NCI-H2107 (cell line): ENCODE measurements at regions not wholly inside any gene's neighbourhood (a gene's known extent, or its start where the extent isn't known, plus 50 kb on each side); places are given as distances from the start of the nearest gene placed in this dataset.
"Not testable (repeated sequence)": the region's sequence is repeated elsewhere in the genome, so short reads cannot be mapped to it uniquely, and the experiment has no call there.

Experiments
- DNase-seq: peaks from one replicate; lab custom pipeline; 2025; lab: John Stamatoyannopoulos, UW

- DNase-seq = no peak
Observed at GRCh38 chr20:52098186-52098585, 93.4 kb downstream of the ZFP64 start.

GRCh38 chr20:52096117-52096516 lies 95.5 kb downstream of the ZFP64 start:
- DNase-seq = no peak

- no peak for DNase-seq
Observed at GRCh38 chr20:52094693-52095092, 96.9 kb downstream of the ZFP64 start.

- no peak for DNase-seq
Observed at GRCh38 chr20:52093575-52093974, 98.0 kb downstream of the ZFP64 start.

GRCh38 chr20:52090035-52090434 lies 101.5 kb downstream of the ZFP64 start:
- DNase-seq = no peak

GRCh38 chr20:52087471-52087870 lies 104.1 kb downstream of the ZFP64 start:
- no peak for DNase-seq

GRCh38 chr20:52086878-52087277 lies 104.7 kb downstream of the ZFP64 start:
- no peak for DNase-seq

GRCh38 chr20:52084727-52085126 lies 106.9 kb downstream of the ZFP64 start:
- no peak for DNase-seq

GRCh38 chr20:52083627-52084232 lies 107.8 kb downstream of the ZFP64 start:
- peak; percentile 13 for DNase-seq

GRCh38 chr20:52082612-52083011 lies 109.0 kb downstream of the ZFP64 start:
- no peak for DNase-seq

- DNase-seq = no peak
Observed at GRCh38 chr20:52081791-52082190, 109.8 kb downstream of the ZFP64 start.

GRCh38 chr20:52081066-52081465 lies 110.5 kb downstream of the ZFP64 start:
- no peak for DNase-seq

- DNase-seq = no peak
Observed at GRCh38 chr20:52078289-52078688, 113.3 kb downstream of the ZFP64 start.

GRCh38 chr20:52076164-52076563 lies 115.4 kb downstream of the ZFP64 start:
- DNase-seq = no peak

- no peak for DNase-seq
Observed at GRCh38 chr20:52075400-52075799, 116.2 kb downstream of the ZFP64 start.

GRCh38 chr20:52071136-52071535 lies 120.4 kb downstream of the ZFP64 start:
- DNase-seq = no peak

- no peak for DNase-seq
Observed at GRCh38 chr20:52064931-52065330, 126.6 kb downstream of the ZFP64 start.

- no peak for DNase-seq
Observed at GRCh38 chr20:52062452-52063209, 128.9 kb downstream of the ZFP64 start.

- DNase-seq = no peak
Observed at GRCh38 chr20:52060794-52061714, 130.5 kb downstream of the ZFP64 start.

- not testable (repeated sequence) for DNase-seq
Observed at GRCh38 chr20:52057133-52057532, 134.4 kb downstream of the ZFP64 start.

- no peak for DNase-seq
Observed at GRCh38 chr20:52056203-52057062, 135.1 kb downstream of the ZFP64 start.

GRCh38 chr20:52054123-52054522 lies 137.5 kb downstream of the ZFP64 start:
- no peak for DNase-seq
